Mesenchymal stem cell (in vitro differentiated cells and primary cell): ENCODE measurements at regions not wholly inside any gene's neighbourhood (a gene's known extent, or its start where the extent isn't known, plus 50 kb on each side); places are given as distances from the start of the nearest gene placed in this dataset.

Experiments used
- DNase-seq: peaks from one replicate; pipeline ENCODE4 v3.0.0-alpha.2; 2013
- H2AFZ ChIP-seq: one replicate; pipeline ENCODE4 v1.6.1; 2013; ENCODE audit warnings: low read depth, mild to moderate bottlenecking, control low read depth, inconsistent platforms, low read length, moderate library complexity
- H2AK5ac ChIP-seq: 2 replicates; pipeline ENCODE4 v1.6.1; 2013; ENCODE audit warnings: low read length, moderate library complexity, mild to moderate bottlenecking, inconsistent platforms; ENCODE audit not compliant: severe bottlenecking
- H2BK120ac ChIP-seq: one replicate; pipeline ENCODE4 v1.6.1; 2013; ENCODE audit warnings: low read depth, mild to moderate bottlenecking, inconsistent platforms, low read length, moderate library complexity
- H2BK12ac ChIP-seq, 2 experiments: one replicate each; pipeline ENCODE4 v1.6.1; 2013; ENCODE audit warnings: inconsistent platforms in 2 of 2, low read length in 2 of 2, mild to moderate bottlenecking in 2 of 2, moderate library complexity in 2 of 2, control low read depth in 1 of 2
- H2BK15ac ChIP-seq: one replicate; pipeline ENCODE4 v1.6.1; 2013; ENCODE audit warnings: mild to moderate bottlenecking, low read depth, inconsistent platforms; ENCODE audit not compliant: poor library complexity, severe bottlenecking
- H2BK5ac ChIP-seq: 2 replicates; pipeline ENCODE4 v1.6.1; 2013; ENCODE audit warnings: low read depth, mild to moderate bottlenecking, low read length, control low read depth, inconsistent platforms; ENCODE audit not compliant: poor library complexity, severe bottlenecking
- H3K14ac ChIP-seq, 2 experiments: one replicate each; pipeline ENCODE4 v1.6.1; 2013; ENCODE audit warnings: inconsistent platforms in 2 of 2, low read length in 2 of 2, control low read depth in 1 of 2, mild to moderate bottlenecking in 1 of 2, moderate library complexity in 1 of 2
- H3K18ac ChIP-seq, 2 experiments: one replicate each; pipeline ENCODE4 v1.6.1; 2013; ENCODE audit warnings: inconsistent platforms in 2 of 2, low read length in 2 of 2, control low read depth in 1 of 2, low read depth in 1 of 2, mild to moderate bottlenecking in 1 of 2
- H3K23ac ChIP-seq, 2 experiments: one replicate each; pipeline ENCODE4 v1.6.1; 2013; ENCODE audit warnings: inconsistent platforms in 2 of 2, low read length in 2 of 2, mild to moderate bottlenecking in 2 of 2, moderate library complexity in 2 of 2, control low read depth in 1 of 2
- H3K27ac ChIP-seq: 2 replicates; pipeline ENCODE4 v1.5.1; 2013; ENCODE audit warnings: mild to moderate bottlenecking, moderate library complexity, low read length, control low read depth, inconsistent platforms; ENCODE audit not compliant: poor library complexity, severe bottlenecking
- H3K27me3 ChIP-seq, 2 experiments: 2 replicates each; pipeline versions ENCODE4 v1.6.1 to v1.7.0; 2013; ENCODE audit warnings: low read length in 2 of 2, mild to moderate bottlenecking in 2 of 2, moderate library complexity in 2 of 2, control low read depth in 1 of 2, inconsistent platforms in 1 of 2; ENCODE audit not compliant: control insufficient read depth in 1 of 2, insufficient read depth in 1 of 2
- H3K36me3 ChIP-seq, 2 experiments: 2 replicates each; pipeline versions ENCODE4 v1.6.1 to v1.7.0; 2013; ENCODE audit warnings: low read length in 2 of 2, control low read depth in 1 of 2, inconsistent platforms in 1 of 2, low read depth in 1 of 2, mild to moderate bottlenecking in 1 of 2; ENCODE audit not compliant: insufficient read depth in 2 of 2, control insufficient read depth in 1 of 2
- H3K4ac ChIP-seq, 2 experiments: one replicate each; pipeline ENCODE4 v1.6.1; 2013; ENCODE audit warnings: inconsistent platforms in 2 of 2, low read length in 2 of 2, mild to moderate bottlenecking in 2 of 2, moderate library complexity in 2 of 2, control low read depth in 1 of 2, low read depth in 1 of 2
- H3K4me1 ChIP-seq: 2 replicates; pipeline ENCODE4 v1.6.1; 2013; ENCODE audit warnings: low read depth, low read length, control low read depth; ENCODE audit not compliant: control insufficient read depth, insufficient read depth
- H3K4me2 ChIP-seq: 2 replicates; pipeline ENCODE4 v1.6.1; 2013; ENCODE audit warnings: low read length, mild to moderate bottlenecking, inconsistent platforms; ENCODE audit not compliant: poor library complexity, severe bottlenecking
- H3K4me3 ChIP-seq, 2 experiments: 2 replicates each; pipeline versions ENCODE4 v1.5.1 to v1.7.0; 2013; ENCODE audit warnings: low read length in 2 of 2, mild to moderate bottlenecking in 2 of 2, control low read depth in 1 of 2, low read depth in 1 of 2; ENCODE audit not compliant: insufficient read depth in 1 of 2
- H3K79me1 ChIP-seq: replicated peaks from 2 replicates; pipeline ENCODE4 v1.6.1; 2013; ENCODE audit warnings: mild to moderate bottlenecking, control low read depth, low read length, inconsistent platforms; ENCODE audit not compliant: poor library complexity, severe bottlenecking
- H3K9ac ChIP-seq: 2 replicates; pipeline ENCODE4 v1.7.0; 2013; ENCODE audit warnings: mild to moderate bottlenecking, low read length, moderate library complexity
- H3K9me3 ChIP-seq: 2 replicates; pipeline ENCODE4 v1.7.0; 2013; ENCODE audit warnings: mild to moderate bottlenecking, low read length; ENCODE audit not compliant: control insufficient read depth
- H4K8ac ChIP-seq: one replicate; pipeline ENCODE4 v1.6.1; 2013; ENCODE audit warnings: inconsistent platforms, mild to moderate bottlenecking, low read length, moderate library complexity
- H4K91ac ChIP-seq: one replicate; pipeline ENCODE4 v1.6.1; 2013; ENCODE audit warnings: mild to moderate bottlenecking, low read length, inconsistent platforms
- WGBS: methylation state at CpG from one replicate; pipeline ENCODE4 v1.1.7; 2013; ENCODE audit warnings: mixed read lengths; 5-methylcytosine and 5-hydroxymethylcytosine counted together

GRCh38 chr11:112541140-112542046 lies 280.7 kb upstream of the PLET1 start:
- H2BK12ac ChIP-seq = no peak overlapping the region
- H3K23ac ChIP-seq = no peak overlapping the region
- no peak overlapping the region for H3K4ac ChIP-seq
- no peak overlapping the region for H3K18ac ChIP-seq
- no peak overlapping the region for H3K27ac ChIP-seq
- H2AFZ ChIP-seq = no peak overlapping the region
- no peak overlapping the region for H2BK120ac ChIP-seq
- no peak overlapping the region for H3K9ac ChIP-seq
- H3K9me3 ChIP-seq = no peaks in the 10 kb centered on the region
- H2AK5ac ChIP-seq = no peak overlapping the region
- H3K4me3 ChIP-seq = no peak overlapping the region
- WGBS = 71% methylated on average over 3 of the region's 3 CpGs
- H2BK5ac ChIP-seq = no peak overlapping the region
- no peak overlapping the region for H3K14ac ChIP-seq
- H3K79me1 ChIP-seq = no peaks in the 10 kb centered on the region
- no peak overlapping the region for H4K91ac ChIP-seq
- H4K8ac ChIP-seq = no peak overlapping the region
- H3K4me1 ChIP-seq = no peaks in the 10 kb centered on the region
- peaks cover 0 to 16% of the 10 kb centered on the region in 2 experiments for H3K27me3 ChIP-seq
- H3K36me3 ChIP-seq = no peaks in the 10 kb centered on the region
- H2BK15ac ChIP-seq = no peak overlapping the region
- no peak for DNase-seq
- no peak overlapping the region for H3K4me2 ChIP-seq

GRCh38 chr11:112542479-112542878 lies 281.8 kb upstream of the PLET1 start:
- Histone ChIP-seq H2AK5ac (no peak overlapping the region), H2BK12ac (no peak overlapping the region)
- no peak for DNase-seq

DNA sequence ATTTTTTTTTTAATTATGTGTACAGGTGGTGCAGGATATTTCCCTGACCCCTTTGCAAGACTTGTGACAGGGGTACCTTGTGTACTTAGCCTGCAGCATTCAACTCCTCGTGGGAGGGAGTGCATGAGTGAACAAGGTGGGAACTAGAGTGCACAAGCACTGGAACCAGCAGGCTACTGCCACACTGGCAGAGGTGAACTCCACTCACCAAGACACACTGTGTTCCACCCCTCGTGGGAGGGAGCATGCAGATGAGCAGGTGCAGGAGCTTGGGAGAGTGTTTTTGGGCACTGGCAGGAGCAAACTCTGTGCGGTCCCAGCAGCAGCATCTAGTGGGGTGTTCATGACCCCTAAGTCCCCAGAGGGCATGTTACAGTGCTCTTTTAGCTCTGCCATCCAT lies 282.7 kb upstream of the PLET1 start:
- 81% methylated on average over 3 of the region's 3 CpGs for WGBS
- Histone ChIP-seq H2BK12ac (peak overlapping the region in 1 of 2 experiments; percentile 17), H3K9me3 (no peaks in the 10 kb centered on the region), H2BK15ac (no peak overlapping the region), H2AK5ac (no peak overlapping the region), H3K9ac (no peak overlapping the region), H2BK120ac (no peak overlapping the region), H3K14ac (no peak overlapping the region), H3K23ac (no peak overlapping the region), H3K79me1 (no peaks in the 10 kb centered on the region), H4K8ac (no peak overlapping the region), H3K27me3 (peaks cover 0 to 9% of the 10 kb centered on the region in 2 experiments), H3K36me3 (no peaks in the 10 kb centered on the region), H3K4ac (no peak overlapping the region), H2BK5ac (no peak overlapping the region), H3K4me2 (no peak overlapping the region), H2AFZ (no peak overlapping the region), H3K4me3 (no peak overlapping the region), H3K18ac (no peak overlapping the region), H3K27ac (no peak overlapping the region), H4K91ac (no peak overlapping the region), H3K4me1 (no peaks in the 10 kb centered on the region)
- DNase-seq = no peak

More at GRCh38 chr11:112542479-112542878, 281.8 kb upstream of the PLET1 start:
- H4K8ac ChIP-seq = no peak overlapping the region
- no peak overlapping the region for H3K14ac ChIP-seq
- H3K18ac ChIP-seq = no peak overlapping the region
- no peak overlapping the region for H3K4ac ChIP-seq
- H3K79me1 ChIP-seq = no peaks in the 10 kb centered on the region
- H3K9me3 ChIP-seq = no peaks in the 10 kb centered on the region
- no peak overlapping the region for H2BK15ac ChIP-seq
- H3K27ac ChIP-seq = no peak overlapping the region
- peaks cover 0 to 9% of the 10 kb centered on the region in 2 experiments for H3K27me3 ChIP-seq
- H2AFZ ChIP-seq = no peak overlapping the region
- H3K4me1 ChIP-seq = no peaks in the 10 kb centered on the region
- no peaks in the 10 kb centered on the region for H3K36me3 ChIP-seq
- no peak overlapping the region for H2BK5ac ChIP-seq
- H3K4me2 ChIP-seq = no peak overlapping the region
- H3K4me3 ChIP-seq = no peak overlapping the region
- no peak overlapping the region for H3K23ac ChIP-seq
- H2BK120ac ChIP-seq = no peak overlapping the region
- H3K9ac ChIP-seq = no peak overlapping the region
- no peak overlapping the region for H4K91ac ChIP-seq
- WGBS = no CpG with 5 or more reads among the region's 1 CpG

DNA sequence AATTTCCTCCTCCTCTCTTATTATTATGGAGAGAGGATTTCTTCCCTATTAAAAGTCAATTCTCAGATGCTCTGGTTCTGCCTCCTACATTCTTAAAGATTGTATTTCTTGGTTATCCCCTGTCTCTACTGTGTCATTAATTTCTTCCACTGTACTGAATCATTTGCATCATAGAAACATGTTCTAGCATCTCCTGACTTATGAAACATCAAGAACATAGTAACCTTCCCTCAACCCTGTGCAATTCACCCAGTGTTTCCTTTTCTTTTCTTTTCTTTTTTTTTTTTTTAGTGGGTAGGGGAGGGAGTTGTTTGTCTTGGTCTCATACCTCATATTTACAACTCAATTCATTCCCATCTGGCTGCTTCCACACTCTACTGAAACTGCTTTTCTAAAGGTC lies 288.0 kb upstream of the PLET1 start:
- Histone ChIP-seq H3K18ac (no peak overlapping the region), H3K4me1 (no peaks in the 10 kb centered on the region), H3K36me3 (no peaks in the 10 kb centered on the region), H2AK5ac (no peak overlapping the region), H2AFZ (no peak overlapping the region), H2BK120ac (no peak overlapping the region), H3K4me2 (no peak overlapping the region), H3K4ac (no peak overlapping the region), H2BK12ac (no peak overlapping the region), H3K79me1 (no peaks in the 10 kb centered on the region), H2BK15ac (no peak overlapping the region), H3K27ac (no peak overlapping the region), H3K4me3 (no peak overlapping the region), H4K8ac (no peak overlapping the region), H3K9ac (no peak overlapping the region), H4K91ac (no peak overlapping the region), H3K14ac (no peak overlapping the region), H3K27me3 (peaks cover 0 to 30% of the 10 kb centered on the region in 2 experiments), H2BK5ac (no peak overlapping the region), H3K23ac (no peak overlapping the region), H3K9me3 (no peaks in the 10 kb centered on the region)
- no peak for DNase-seq
